ENCODE measurements at regions not wholly inside any gene's neighbourhood (a gene's known extent, or its start where the extent isn't known, plus 50 kb on each side); places are given as distances from the start of the nearest gene placed in this dataset.

- Histone ChIP-seq H3K9me3 (ENCODE audit: insufficient read depth, low read depth, low read length) (peaks cover 5% of the 10 kb centered on the region; the same call in 1 of the 2 replicates), H3K27me3 (ENCODE audit: insufficient read depth, low read length) (no peaks in the 10 kb centered on the region), H3K36me3 (ENCODE audit: insufficient read depth, low read depth, low read length) (no peaks in the 10 kb centered on the region), H3K27ac (ENCODE audit: low read length) (no peak overlapping the region), H3K4me1 (ENCODE audit: insufficient read depth, low read length) (no peaks in the 10 kb centered on the region), H3K9ac (ENCODE audit: low read depth, low read length) (no peak overlapping the region), H3K4me3 (ENCODE audit: low read length) (no peak overlapping the region)
These were observed 1249.9 kb upstream of the AUTS2 start for GRCh38 chr7:68348401-68348800.

GRCh38 chr7:68362745-68363518 lies 1235.3 kb upstream of the AUTS2 start:
- H3K36me3 ChIP-seq (ENCODE audit: insufficient read depth, low read depth, low read length) = no peaks in the 10 kb centered on the region
- no peak overlapping the region for H3K4me3 ChIP-seq (ENCODE audit: low read length)
- H3K4me1 ChIP-seq (ENCODE audit: insufficient read depth, low read length) = no peaks in the 10 kb centered on the region

GRCh38 chr7:68364886-68365625 lies 1233.2 kb upstream of the AUTS2 start:
- Histone ChIP-seq H3K36me3 (ENCODE audit: insufficient read depth, low read depth, low read length) (no peaks in the 10 kb centered on the region), H3K27ac (ENCODE audit: low read length) (no peak overlapping the region), H3K9me3 (ENCODE audit: insufficient read depth, low read depth, low read length) (no peaks in the 10 kb centered on the region), H3K9ac (ENCODE audit: low read depth, low read length) (no peak overlapping the region), H3K4me3 (ENCODE audit: low read length) (no peak overlapping the region), H3K4me1 (ENCODE audit: insufficient read depth, low read length) (no peaks in the 10 kb centered on the region), H3K27me3 (ENCODE audit: insufficient read depth, low read length) (no peaks in the 10 kb centered on the region)

More at GRCh38 chr7:68362745-68363518, 1235.3 kb upstream of the AUTS2 start:
- Histone ChIP-seq H3K9me3 (ENCODE audit: insufficient read depth, low read depth, low read length) (no peaks in the 10 kb centered on the region), H3K27ac (ENCODE audit: low read length) (no peak overlapping the region), H3K9ac (ENCODE audit: low read depth, low read length) (no peak overlapping the region), H3K27me3 (ENCODE audit: insufficient read depth, low read length) (no peaks in the 10 kb centered on the region)

GRCh38 chr7:68371985-68372384 lies 1226.3 kb upstream of the AUTS2 start:
- Histone ChIP-seq H3K9me3 (ENCODE audit: insufficient read depth, low read depth, low read length) (no peaks in the 10 kb centered on the region), H3K4me1 (ENCODE audit: insufficient read depth, low read length) (no peaks in the 10 kb centered on the region), H3K27ac (ENCODE audit: low read length) (no peak overlapping the region), H3K36me3 (ENCODE audit: insufficient read depth, low read depth, low read length) (no peaks in the 10 kb centered on the region), H3K27me3 (ENCODE audit: insufficient read depth, low read length) (no peaks in the 10 kb centered on the region), H3K9ac (ENCODE audit: low read depth, low read length) (no peak overlapping the region), H3K4me3 (ENCODE audit: low read length) (no peak overlapping the region)

- Histone ChIP-seq H3K36me3 (ENCODE audit: insufficient read depth, low read depth, low read length) (no peaks in the 10 kb centered on the region), H3K4me1 (ENCODE audit: insufficient read depth, low read length) (no peaks in the 10 kb centered on the region), H3K27ac (ENCODE audit: low read length) (no peak overlapping the region), H3K9me3 (ENCODE audit: insufficient read depth, low read depth, low read length) (no peaks in the 10 kb centered on the region), H3K4me3 (ENCODE audit: low read length) (no peak overlapping the region), H3K9ac (ENCODE audit: low read depth, low read length) (no peak overlapping the region), H3K27me3 (ENCODE audit: insufficient read depth, low read length) (no peaks in the 10 kb centered on the region)
These were observed 1222.1 kb upstream of the AUTS2 start for GRCh38 chr7:68376131-68376661.

- H3K27ac ChIP-seq (ENCODE audit: low read length) = no peak overlapping the region
- H3K4me3 ChIP-seq (ENCODE audit: low read length) = no peak overlapping the region
- H3K36me3 ChIP-seq (ENCODE audit: insufficient read depth, low read depth, low read length) = no peaks in the 10 kb centered on the region
- H3K27me3 ChIP-seq (ENCODE audit: insufficient read depth, low read length) = no peaks in the 10 kb centered on the region
- H3K9me3 ChIP-seq (ENCODE audit: insufficient read depth, low read depth, low read length) = no peaks in the 10 kb centered on the region; the same call in 1 of the 2 replicates
- H3K9ac ChIP-seq (ENCODE audit: low read depth, low read length) = no peak overlapping the region
- no peaks in the 10 kb centered on the region for H3K4me1 ChIP-seq (ENCODE audit: insufficient read depth, low read length)
These were observed 1216.5 kb upstream of the AUTS2 start for GRCh38 chr7:68381731-68382130.

- Histone ChIP-seq H3K4me3 (ENCODE audit: low read length) (no peak overlapping the region), H3K27me3 (ENCODE audit: insufficient read depth, low read length) (no peaks in the 10 kb centered on the region), H3K9me3 (ENCODE audit: insufficient read depth, low read depth, low read length) (no peaks in the 10 kb centered on the region; the same call in 1 of the 2 replicates), H3K27ac (ENCODE audit: low read length) (no peak overlapping the region), H3K9ac (ENCODE audit: low read depth, low read length) (no peak overlapping the region), H3K4me1 (ENCODE audit: insufficient read depth, low read length) (no peaks in the 10 kb centered on the region), H3K36me3 (ENCODE audit: insufficient read depth, low read depth, low read length) (no peaks in the 10 kb centered on the region)
These were observed 1213.7 kb upstream of the AUTS2 start for GRCh38 chr7:68384581-68384980.

GRCh38 chr7:68393051-68393450 lies 1205.2 kb upstream of the AUTS2 start:
- H3K27me3 ChIP-seq (ENCODE audit: insufficient read depth, low read length) = no peaks in the 10 kb centered on the region
- H3K4me3 ChIP-seq (ENCODE audit: low read length) = no peak overlapping the region
- no peaks in the 10 kb centered on the region for H3K9me3 ChIP-seq (ENCODE audit: insufficient read depth, low read depth, low read length)
- no peak overlapping the region for H3K27ac ChIP-seq (ENCODE audit: low read length)
- H3K9ac ChIP-seq (ENCODE audit: low read depth, low read length) = no peak overlapping the region
- H3K4me1 ChIP-seq (ENCODE audit: insufficient read depth, low read length) = no peaks in the 10 kb centered on the region
- no peaks in the 10 kb centered on the region for H3K36me3 ChIP-seq (ENCODE audit: insufficient read depth, low read depth, low read length)

GRCh38 chr7:68394131-68394530 lies 1204.1 kb upstream of the AUTS2 start:
- Histone ChIP-seq H3K9me3 (ENCODE audit: insufficient read depth, low read depth, low read length) (no peaks in the 10 kb centered on the region), H3K27me3 (ENCODE audit: insufficient read depth, low read length) (no peaks in the 10 kb centered on the region), H3K27ac (ENCODE audit: low read length) (no peak overlapping the region), H3K36me3 (ENCODE audit: insufficient read depth, low read depth, low read length) (no peaks in the 10 kb centered on the region), H3K9ac (ENCODE audit: low read depth, low read length) (no peak overlapping the region), H3K4me3 (ENCODE audit: low read length) (no peak overlapping the region), H3K4me1 (ENCODE audit: insufficient read depth, low read length) (no peaks in the 10 kb centered on the region)

- H3K9me3 ChIP-seq (ENCODE audit: insufficient read depth, low read depth, low read length) = no peaks in the 10 kb centered on the region
- H3K27ac ChIP-seq (ENCODE audit: low read length) = no peak overlapping the region
- H3K4me3 ChIP-seq (ENCODE audit: low read length) = no peak overlapping the region
- H3K27me3 ChIP-seq (ENCODE audit: insufficient read depth, low read length) = no peaks in the 10 kb centered on the region
- H3K36me3 ChIP-seq (ENCODE audit: insufficient read depth, low read depth, low read length) = no peaks in the 10 kb centered on the region
- no peak overlapping the region for H3K9ac ChIP-seq (ENCODE audit: low read depth, low read length)
- H3K4me1 ChIP-seq (ENCODE audit: insufficient read depth, low read length) = no peaks in the 10 kb centered on the region
These were observed 1198.2 kb upstream of the AUTS2 start for GRCh38 chr7:68399991-68400590.

GRCh38 chr7:68400783-68401182 lies 1197.5 kb upstream of the AUTS2 start:
- Histone ChIP-seq H3K36me3 (ENCODE audit: insufficient read depth, low read depth, low read length) (no peaks in the 10 kb centered on the region), H3K4me3 (ENCODE audit: low read length) (no peak overlapping the region), H3K27me3 (ENCODE audit: insufficient read depth, low read length) (no peaks in the 10 kb centered on the region), H3K9me3 (ENCODE audit: insufficient read depth, low read depth, low read length) (no peaks in the 10 kb centered on the region), H3K4me1 (ENCODE audit: insufficient read depth, low read length) (no peaks in the 10 kb centered on the region), H3K9ac (ENCODE audit: low read depth, low read length) (no peak overlapping the region), H3K27ac (ENCODE audit: low read length) (no peak overlapping the region)

Data from iPS-20b (cell line).